Astrocyte of the hippocampus (primary cell): ENCODE measurements at regions not wholly inside any gene's neighbourhood (a gene's known extent, or its start where the extent isn't known, plus 50 kb on each side); places are given as distances from the start of the nearest gene placed in this dataset.

Experiments
- DNase-seq: peaks from one replicate; pipeline ENCODE4 v3.0.0; 2011; ENCODE audit warnings: low read depth, low spot score

GRCh38 chr2:45070113-45070652 is 60.9 kb upstream of the SIX2 start:
- DNase-seq = no peak

DNA sequence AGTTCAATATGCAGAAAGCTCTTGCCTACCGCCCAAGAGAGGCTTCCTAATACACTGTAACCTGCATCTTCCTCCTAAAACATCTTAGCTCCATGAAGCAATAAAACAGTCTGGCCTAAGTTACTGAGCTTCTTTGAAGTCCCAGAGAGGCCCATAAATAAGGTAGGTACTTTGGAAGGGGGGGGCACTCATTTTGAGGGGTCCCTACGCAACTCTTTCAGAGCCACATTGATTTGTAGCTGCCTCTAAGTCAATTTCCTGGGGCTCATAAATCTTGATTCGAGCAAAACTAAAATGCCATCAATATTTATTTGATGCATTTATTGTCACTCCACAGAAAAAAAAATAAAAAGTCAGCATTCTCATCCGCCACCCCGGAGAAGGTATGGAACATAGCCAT is 60.4 kb upstream of the SIX2 start:
- no peak for DNase-seq

GRCh38 chr2:45068571-45069140 is 59.4 kb upstream of the SIX2 start:
- no peak for DNase-seq

- DNase-seq = no peak
These were observed 58.8 kb upstream of the SIX2 start for GRCh38 chr2:45067859-45068570.
